Suprapubic skin (tissue), 4 donors: ENCODE measurements at regions not wholly inside any gene's neighbourhood (a gene's known extent, or its start where the extent isn't known, plus 50 kb on each side); places are given as distances from the start of the nearest gene placed in this dataset.

Source experiments
- POLR2A ChIP-seq, 2 donors: fragments of 450-650 bp; IDR thresholded peaks; one replicate each; pipeline ENCODE4 v1.6.1; 2017; ENCODE audit warnings: antibody characterized with exemption in 2 of 2, mild to moderate bottlenecking in 2 of 2, moderate library complexity in 2 of 2
- POLR2AphosphoS5 ChIP-seq, 3 donors: sonication (generic); formaldehyde crosslinking; IDR thresholded peaks; one replicate each; pipeline ENCODE4 v1.6.1; 2017; ENCODE audit warnings: antibody characterized with exemption in 3 of 3
- TF ChIP-seq, protein P1 (sequence below), 2 donors: fragments of 200-600 bp in 1 of 2; fragments of 450-650 bp in 1 of 2; sonication (generic) in 1 of 2; IDR thresholded peaks; one replicate each; pipeline ENCODE4 v1.5.1; 2016 to 2019; ENCODE audit warnings: antibody characterized with exemption in 2 of 2, mild to moderate bottlenecking in 1 of 2, moderate library complexity in 1 of 2

GRCh38 chr7:26046150-26046549, 105.8 kb upstream of the NFE2L3 start:
- TF ChIP-seq POLR2AphosphoS5 (IDR thresholded peaks at IDR 0.05) (no peak), POLR2A (IDR thresholded peaks at IDR 0.05) (no peak)
- TF ChIP-seq, protein P1, sequence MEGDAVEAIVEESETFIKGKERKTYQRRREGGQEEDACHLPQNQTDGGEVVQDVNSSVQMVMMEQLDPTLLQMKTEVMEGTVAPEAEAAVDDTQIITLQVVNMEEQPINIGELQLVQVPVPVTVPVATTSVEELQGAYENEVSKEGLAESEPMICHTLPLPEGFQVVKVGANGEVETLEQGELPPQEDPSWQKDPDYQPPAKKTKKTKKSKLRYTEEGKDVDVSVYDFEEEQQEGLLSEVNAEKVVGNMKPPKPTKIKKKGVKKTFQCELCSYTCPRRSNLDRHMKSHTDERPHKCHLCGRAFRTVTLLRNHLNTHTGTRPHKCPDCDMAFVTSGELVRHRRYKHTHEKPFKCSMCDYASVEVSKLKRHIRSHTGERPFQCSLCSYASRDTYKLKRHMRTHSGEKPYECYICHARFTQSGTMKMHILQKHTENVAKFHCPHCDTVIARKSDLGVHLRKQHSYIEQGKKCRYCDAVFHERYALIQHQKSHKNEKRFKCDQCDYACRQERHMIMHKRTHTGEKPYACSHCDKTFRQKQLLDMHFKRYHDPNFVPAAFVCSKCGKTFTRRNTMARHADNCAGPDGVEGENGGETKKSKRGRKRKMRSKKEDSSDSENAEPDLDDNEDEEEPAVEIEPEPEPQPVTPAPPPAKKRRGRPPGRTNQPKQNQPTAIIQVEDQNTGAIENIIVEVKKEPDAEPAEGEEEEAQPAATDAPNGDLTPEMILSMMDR (IDR thresholded peaks at IDR 0.05), result no peak
